ENCODE measurements at regions not wholly inside any gene's neighbourhood (a gene's known extent, or its start where the extent isn't known, plus 50 kb on each side); places are given as distances from the start of the nearest gene placed in this dataset.

DNA sequence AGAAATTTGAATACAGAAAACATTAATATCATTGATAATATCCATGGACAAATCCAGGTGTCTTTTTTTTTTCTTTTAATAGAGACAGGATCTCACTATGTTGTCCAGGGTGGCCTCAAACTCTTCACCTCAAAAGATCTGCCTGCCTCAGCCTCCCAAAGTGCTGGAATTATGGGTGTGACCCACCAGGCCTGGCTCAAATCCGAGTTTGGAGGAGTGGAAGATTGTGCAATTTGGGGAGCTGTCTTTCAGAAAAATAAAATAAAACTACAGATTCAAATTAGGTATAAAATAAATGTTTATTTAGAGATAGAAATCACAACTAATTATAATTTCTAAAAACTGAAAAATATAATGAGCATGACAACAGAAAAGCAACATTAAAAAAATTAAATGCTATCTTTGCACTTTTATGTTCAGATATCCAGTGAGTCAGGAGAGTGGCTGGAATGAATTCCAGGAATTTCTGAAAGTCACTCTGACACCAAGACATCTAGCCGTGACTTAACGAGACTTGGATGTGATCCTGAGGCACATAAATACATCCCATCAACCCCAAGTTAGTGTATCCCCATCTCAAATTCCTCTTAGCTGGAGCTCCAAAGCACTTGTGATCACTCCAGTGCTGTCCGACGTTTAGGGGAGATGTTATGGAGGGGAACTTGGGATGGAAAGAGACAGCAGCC, 128.6 kb upstream of the THY1 start:
- H3K4me3 ChIP-seq (ENCODE audit: low read length): no peak overlapping the region
- no peak overlapping the region for H3K27ac ChIP-seq (ENCODE audit: low read depth in 1 of 2, low read length in 2 of 2)
- Mint-ChIP-seq H3K27ac (no peak overlapping the region), H3K36me3 (ENCODE audit: low read depth) (no peaks in the 10 kb centered on the region), H3K9me3 (peaks cover 2% of the 10 kb centered on the region), H3K4me3 (no peak overlapping the region), H3K27me3 (no peaks in the 10 kb centered on the region), H3K4me1 (ENCODE audit: low read depth) (no peaks in the 10 kb centered on the region)
- ChIA-PET CTCF (no interaction called here), POLR2A (no interaction called here)
- no peaks in the 10 kb centered on the region for H3K36me3 ChIP-seq (ENCODE audit: insufficient read depth, low read length)
- H3K4me1 ChIP-seq (ENCODE audit: insufficient read depth, low read length): no peaks in the 10 kb centered on the region
- peaks cover 0 to 5% of the 10 kb centered on the region in 2 experiments for H3K27me3 ChIP-seq (ENCODE audit: control insufficient read depth in 1 of 2, insufficient read depth in 2 of 2, low read length in 2 of 2)
- no peak for ATAC-seq (ENCODE audit: poor library complexity)
- peaks cover 0 to 23% of the 10 kb centered on the region in 2 experiments for H3K9me3 ChIP-seq (ENCODE audit: control insufficient read depth in 1 of 2, insufficient read depth in 1 of 2, low read length in 2 of 2)
- intact Hi-C loops (cut with DNase I, micrococcal nuclease): no loop called here
- TF ChIP-seq, protein P1, sequence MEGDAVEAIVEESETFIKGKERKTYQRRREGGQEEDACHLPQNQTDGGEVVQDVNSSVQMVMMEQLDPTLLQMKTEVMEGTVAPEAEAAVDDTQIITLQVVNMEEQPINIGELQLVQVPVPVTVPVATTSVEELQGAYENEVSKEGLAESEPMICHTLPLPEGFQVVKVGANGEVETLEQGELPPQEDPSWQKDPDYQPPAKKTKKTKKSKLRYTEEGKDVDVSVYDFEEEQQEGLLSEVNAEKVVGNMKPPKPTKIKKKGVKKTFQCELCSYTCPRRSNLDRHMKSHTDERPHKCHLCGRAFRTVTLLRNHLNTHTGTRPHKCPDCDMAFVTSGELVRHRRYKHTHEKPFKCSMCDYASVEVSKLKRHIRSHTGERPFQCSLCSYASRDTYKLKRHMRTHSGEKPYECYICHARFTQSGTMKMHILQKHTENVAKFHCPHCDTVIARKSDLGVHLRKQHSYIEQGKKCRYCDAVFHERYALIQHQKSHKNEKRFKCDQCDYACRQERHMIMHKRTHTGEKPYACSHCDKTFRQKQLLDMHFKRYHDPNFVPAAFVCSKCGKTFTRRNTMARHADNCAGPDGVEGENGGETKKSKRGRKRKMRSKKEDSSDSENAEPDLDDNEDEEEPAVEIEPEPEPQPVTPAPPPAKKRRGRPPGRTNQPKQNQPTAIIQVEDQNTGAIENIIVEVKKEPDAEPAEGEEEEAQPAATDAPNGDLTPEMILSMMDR (IDR thresholded peaks at IDR 0.05): no peak
- DNase-seq: no peak

- Mint-ChIP-seq H3K27ac (no peak overlapping the region), H3K36me3 (ENCODE audit: low read depth) (no peaks in the 10 kb centered on the region), H3K4me1 (ENCODE audit: low read depth) (no peaks in the 10 kb centered on the region), H3K27me3 (peaks cover under 1% of the 10 kb centered on the region), H3K9me3 (no peaks in the 10 kb centered on the region), H3K4me3 (no peak overlapping the region)
- H3K4me3 ChIP-seq (ENCODE audit: low read length): no peak overlapping the region
- no peaks in the 10 kb centered on the region for H3K36me3 ChIP-seq (ENCODE audit: insufficient read depth, low read length)
- peaks cover 0 to 21% of the 10 kb centered on the region in 2 experiments for H3K9me3 ChIP-seq (ENCODE audit: control insufficient read depth in 1 of 2, insufficient read depth in 1 of 2, low read length in 2 of 2)
- DNase-seq: no peak
- H3K27me3 ChIP-seq (ENCODE audit: control insufficient read depth in 1 of 2, insufficient read depth in 2 of 2, low read length in 2 of 2): peaks cover 0 to 2% of the 10 kb centered on the region in 2 experiments
- ChIA-PET POLR2A (no interaction called here), CTCF (no interaction called here)
- intact Hi-C loops (cut with DNase I, micrococcal nuclease): no loop called here
- H3K27ac ChIP-seq (ENCODE audit: low read depth in 1 of 2, low read length in 2 of 2): no peak overlapping the region
- no peaks in the 10 kb centered on the region for H3K4me1 ChIP-seq (ENCODE audit: insufficient read depth, low read length)
- ATAC-seq (ENCODE audit: poor library complexity): no peak
- TF ChIP-seq, protein P1 (IDR thresholded peaks at IDR 0.05): no peak
Observed at GRCh38 chr11:119550053-119550752, 127.2 kb upstream of the THY1 start.

- Mint-ChIP-seq H3K36me3 (ENCODE audit: low read depth) (no peaks in the 10 kb centered on the region), H3K9me3 (no peaks in the 10 kb centered on the region), H3K4me1 (ENCODE audit: low read depth) (no peaks in the 10 kb centered on the region), H3K27ac (no peak overlapping the region), H3K4me3 (no peak overlapping the region), H3K27me3 (peaks cover 9% of the 10 kb centered on the region)
- DNase-seq (no peak), ATAC-seq (ENCODE audit: poor library complexity) (no peak)
- peaks cover 0 to 5% of the 10 kb centered on the region in 2 experiments for H3K27me3 ChIP-seq (ENCODE audit: control insufficient read depth in 1 of 2, insufficient read depth in 2 of 2, low read length in 2 of 2)
- no peak overlapping the region for H3K4me3 ChIP-seq (ENCODE audit: low read length)
- POLR2A ChIA-PET: no interaction called here
- intact Hi-C loops (cut with DNase I, micrococcal nuclease): no loop called here
- TF ChIP-seq, protein P1 (IDR thresholded peaks at IDR 0.05): no peak
- H3K27ac ChIP-seq (ENCODE audit: low read depth in 1 of 2, low read length in 2 of 2): no peak overlapping the region
- H3K4me1 ChIP-seq (ENCODE audit: insufficient read depth, low read length): no peaks in the 10 kb centered on the region
- no peaks in the 10 kb centered on the region for H3K36me3 ChIP-seq (ENCODE audit: insufficient read depth, low read length)
- H3K9me3 ChIP-seq (ENCODE audit: control insufficient read depth in 1 of 2, insufficient read depth in 1 of 2, low read length in 2 of 2): peaks cover 0 to 17% of the 10 kb centered on the region in 2 experiments
- CTCF ChIA-PET: no interaction called here
Observed at GRCh38 chr11:119547511-119547910, 124.5 kb upstream of the THY1 start.
